ENCODE measurements at regions not wholly inside any gene's neighbourhood (a gene's known extent, or its start where the extent isn't known, plus 50 kb on each side); places are given as distances from the start of the nearest gene placed in this dataset.

GRCh38 chrX:39852491-39852890 lies 245.3 kb downstream of the BCOR start:
- DNase-seq (ENCODE audit: low spot score) = no peak

- DNase-seq (ENCODE audit: low spot score) = no peak
Measured at GRCh38 chrX:39853417-39854030, 244.2 kb downstream of the BCOR start.

- peak; percentile 31 for DNase-seq (ENCODE audit: low spot score)
Measured at GRCh38 chrX:39854772-39855747, 242.7 kb downstream of the BCOR start.

- DNase-seq (ENCODE audit: low spot score) = peak; percentile 90
Measured at GRCh38 chrX:39855748-39856129, 242.0 kb downstream of the BCOR start.

GRCh38 chrX:39856472-39857121 lies 241.2 kb downstream of the BCOR start:
- DNase-seq (ENCODE audit: low spot score) = no peak

GRCh38 chrX:39857780-39858179 lies 240.0 kb downstream of the BCOR start:
- peak; percentile 32 for DNase-seq (ENCODE audit: low spot score)

GRCh38 chrX:39859991-39860861 lies 237.5 kb downstream of the BCOR start:
- DNase-seq (ENCODE audit: low spot score) = peak; percentile 97

GRCh38 chrX:39862963-39863362 lies 234.8 kb downstream of the BCOR start:
- no peak for DNase-seq (ENCODE audit: low spot score)

GRCh38 chrX:39866229-39866628 lies 231.5 kb downstream of the BCOR start:
- DNase-seq (ENCODE audit: low spot score) = no peak

GRCh38 chrX:39869846-39870601 lies 227.7 kb downstream of the BCOR start:
- DNase-seq (ENCODE audit: low spot score) = peak; percentile 81

GRCh38 chrX:39871648-39872047 lies 226.1 kb downstream of the BCOR start:
- no peak for DNase-seq (ENCODE audit: low spot score)

GRCh38 chrX:39873117-39873516 lies 224.6 kb downstream of the BCOR start:
- no peak for DNase-seq (ENCODE audit: low spot score)

- no peak for DNase-seq (ENCODE audit: low spot score)
Measured at GRCh38 chrX:39874202-39874816, 223.4 kb downstream of the BCOR start.

- no peak for DNase-seq (ENCODE audit: low spot score)
Measured at GRCh38 chrX:39875834-39876628, 221.7 kb downstream of the BCOR start.

- no peak for DNase-seq (ENCODE audit: low spot score)
Measured at GRCh38 chrX:39877905-39878304, 219.9 kb downstream of the BCOR start.

- no peak for DNase-seq (ENCODE audit: low spot score)
Measured at GRCh38 chrX:39883666-39884065, 214.1 kb downstream of the BCOR start.

- DNase-seq (ENCODE audit: low spot score) = no peak
Measured at GRCh38 chrX:39886282-39886681, 211.5 kb downstream of the BCOR start.

- no peak for DNase-seq (ENCODE audit: low spot score)
Measured at GRCh38 chrX:39888730-39889129, 209.0 kb downstream of the BCOR start.

- DNase-seq (ENCODE audit: low spot score) = no peak
Measured at GRCh38 chrX:39889704-39890103, 208.1 kb downstream of the BCOR start.

- no peak for DNase-seq (ENCODE audit: low spot score)
Measured at GRCh38 chrX:39890807-39891206, 207.0 kb downstream of the BCOR start.
